HS-27A (cell line): ENCODE measurements at regions not wholly inside any gene's neighbourhood (a gene's known extent, or its start where the extent isn't known, plus 50 kb on each side); places are given as distances from the start of the nearest gene placed in this dataset.

Source experiments
- DNase-seq: peaks from one replicate; pipeline ENCODE4 v3.0.0-alpha.2; 2012; ENCODE audit warnings: low read depth, missing footprints

DNA sequence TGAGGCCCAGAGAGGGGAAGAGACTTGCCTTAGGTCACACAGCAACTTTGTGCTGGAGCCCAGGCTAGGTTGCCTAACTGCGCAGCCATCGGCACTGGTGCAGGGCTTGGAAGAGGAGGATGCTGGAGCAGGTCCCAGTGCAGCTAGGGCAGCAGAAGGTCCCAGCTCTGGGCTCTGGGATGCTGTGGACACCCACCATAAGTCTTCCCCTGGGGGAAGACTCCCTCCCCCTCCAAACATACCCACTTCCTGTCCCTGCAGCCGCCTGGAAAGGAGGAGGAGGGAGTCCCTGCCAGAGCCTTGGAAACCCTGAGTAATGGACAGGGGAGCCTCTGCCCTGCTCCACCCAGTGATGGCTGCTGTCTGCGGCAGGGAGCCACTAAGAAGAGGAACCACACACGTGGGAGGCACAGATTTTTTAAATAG lies 93.6 kb downstream of the NCR2 start:
- DNase-seq, result no peak

- DNase-seq, result no peak
These were observed 94.4 kb downstream of the NCR2 start for GRCh38 chr6:41429506-41430504.

GRCh38 chr6:41430875-41431274 lies 95.5 kb downstream of the NCR2 start:
- peak; percentile 26 for DNase-seq

DNA sequence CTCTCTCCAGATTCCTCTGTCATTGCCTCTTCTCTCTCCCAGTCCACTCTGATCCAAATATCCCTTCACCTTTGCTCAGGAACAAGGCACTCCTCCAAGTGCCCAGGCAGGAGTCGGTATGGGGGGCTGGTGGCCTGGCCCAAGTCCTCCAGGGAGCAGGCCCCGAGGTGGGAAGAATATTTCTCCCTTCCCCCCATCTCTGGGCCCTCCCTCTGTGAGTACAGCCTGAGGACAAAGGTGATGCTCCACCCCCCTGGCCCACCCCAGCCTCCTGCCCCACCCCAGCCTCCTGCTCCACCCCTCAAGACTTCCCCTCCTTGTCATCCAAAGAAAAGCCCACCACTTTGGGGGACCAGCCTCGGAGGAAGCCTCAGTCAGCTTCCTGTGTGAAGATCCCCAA lies 96.9 kb downstream of the NCR2 start:
- no peak for DNase-seq

DNA sequence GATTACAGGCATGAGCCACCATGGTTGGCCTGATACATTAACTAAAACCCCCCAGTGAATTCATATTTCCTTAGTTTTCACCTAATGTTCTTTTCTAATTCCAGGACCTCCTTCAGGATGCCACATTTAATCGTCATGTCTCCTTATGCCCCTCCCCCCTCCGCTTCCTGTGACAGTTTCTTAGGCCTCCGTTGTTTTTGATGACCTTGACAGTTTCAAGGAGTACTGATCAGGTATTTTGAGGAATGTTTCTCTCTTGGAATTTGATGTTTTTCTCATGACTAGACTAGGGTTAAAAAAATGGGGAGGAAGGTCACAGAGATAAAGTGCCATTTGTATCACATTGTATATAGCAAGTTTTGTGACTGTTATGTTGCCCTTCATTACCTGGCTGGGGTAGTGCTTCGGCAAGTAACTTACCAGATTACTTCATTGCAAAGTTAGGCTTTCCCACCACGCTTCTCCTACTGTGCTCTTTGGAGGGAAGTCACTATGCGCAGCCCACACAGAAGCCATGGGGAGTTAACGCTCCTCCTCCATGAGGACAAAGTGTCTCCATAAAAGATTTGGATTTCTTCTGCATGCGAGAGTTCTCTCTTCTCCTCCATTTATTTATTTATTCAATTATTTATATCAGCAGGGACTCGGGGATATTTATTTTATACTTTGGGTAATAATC lies 99.5 kb downstream of the NCR2 start:
- no peak for DNase-seq

GRCh38 chr6:41437604-41438003 lies 102.2 kb downstream of the NCR2 start:
- DNase-seq, result no peak

- DNase-seq, result no peak
These were observed 103.3 kb downstream of the NCR2 start for GRCh38 chr6:41438746-41439145.

GRCh38 chr6:41439524-41440418 lies 104.4 kb downstream of the NCR2 start:
- no peak for DNase-seq

DNA sequence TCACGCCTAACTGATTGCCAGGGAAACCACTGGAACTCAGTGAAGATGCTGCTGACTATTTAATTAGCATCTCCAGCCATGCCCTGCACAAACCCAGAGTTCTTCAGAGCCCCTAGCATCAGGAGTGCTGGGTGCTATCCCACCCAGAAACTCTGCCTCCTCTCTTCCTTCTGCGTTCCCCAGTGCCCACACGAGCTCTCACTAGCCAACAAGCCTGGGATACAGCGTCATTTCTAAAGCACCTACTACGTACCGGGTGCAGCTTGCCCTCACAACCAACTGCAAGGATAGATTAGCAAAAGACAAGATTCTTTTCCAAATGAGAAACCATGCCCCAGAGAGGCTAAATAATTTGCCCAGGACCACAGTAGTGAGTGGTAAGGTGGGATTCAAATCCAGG lies 105.2 kb upstream of the FOXP4 start:
- DNase-seq, result no peak

DNA sequence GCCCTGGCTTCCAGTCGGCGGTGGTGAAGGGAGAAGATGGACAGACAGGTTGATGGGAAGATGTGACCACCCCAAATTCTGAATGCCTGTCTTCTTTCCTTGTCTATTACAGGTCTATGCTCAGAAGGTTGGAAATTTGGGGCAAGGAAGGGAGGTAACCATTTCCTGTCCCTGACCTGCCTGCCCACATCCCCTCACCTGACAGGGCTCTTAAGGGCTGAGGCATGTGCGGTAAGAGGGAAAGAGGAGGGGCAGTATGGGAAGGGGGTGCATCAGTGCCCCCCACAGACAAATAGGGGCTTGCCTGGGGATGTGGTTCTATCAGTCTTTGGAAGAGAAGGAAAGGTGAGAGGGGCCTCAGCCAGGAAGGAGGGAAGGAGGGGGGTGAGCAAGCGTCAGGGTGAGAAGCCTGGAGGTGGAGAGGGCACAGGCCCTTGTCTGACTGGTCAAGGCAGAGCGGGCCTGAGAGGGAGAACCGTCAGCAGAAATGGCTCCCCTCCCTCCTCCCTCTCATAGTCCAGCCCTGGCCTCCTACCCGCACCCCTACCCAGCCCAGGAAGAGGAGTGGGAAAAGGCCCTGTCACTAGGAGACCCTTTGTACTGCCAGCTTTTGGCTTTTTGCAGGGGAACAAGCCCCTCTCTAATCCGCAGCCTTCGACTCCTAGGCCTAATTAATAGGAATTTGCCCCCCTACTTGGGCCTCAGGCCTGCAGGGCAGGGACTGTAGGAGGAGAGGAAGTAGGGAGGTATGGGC lies 104.4 kb upstream of the FOXP4 start:
- no peak for DNase-seq

GRCh38 chr6:41442352-41442672 lies 103.9 kb upstream of the FOXP4 start:
- DNase-seq, result no peak

GRCh38 chr6:41442800-41443501 lies 103.2 kb upstream of the FOXP4 start:
- DNase-seq, result no peak

- no peak for DNase-seq
These were observed 102.3 kb upstream of the FOXP4 start for GRCh38 chr6:41443616-41444525.

- DNase-seq, result no peak
These were observed 100.9 kb upstream of the FOXP4 start for GRCh38 chr6:41445261-41445660.

GRCh38 chr6:41446132-41446531 lies 100.0 kb upstream of the FOXP4 start:
- no peak for DNase-seq

DNA sequence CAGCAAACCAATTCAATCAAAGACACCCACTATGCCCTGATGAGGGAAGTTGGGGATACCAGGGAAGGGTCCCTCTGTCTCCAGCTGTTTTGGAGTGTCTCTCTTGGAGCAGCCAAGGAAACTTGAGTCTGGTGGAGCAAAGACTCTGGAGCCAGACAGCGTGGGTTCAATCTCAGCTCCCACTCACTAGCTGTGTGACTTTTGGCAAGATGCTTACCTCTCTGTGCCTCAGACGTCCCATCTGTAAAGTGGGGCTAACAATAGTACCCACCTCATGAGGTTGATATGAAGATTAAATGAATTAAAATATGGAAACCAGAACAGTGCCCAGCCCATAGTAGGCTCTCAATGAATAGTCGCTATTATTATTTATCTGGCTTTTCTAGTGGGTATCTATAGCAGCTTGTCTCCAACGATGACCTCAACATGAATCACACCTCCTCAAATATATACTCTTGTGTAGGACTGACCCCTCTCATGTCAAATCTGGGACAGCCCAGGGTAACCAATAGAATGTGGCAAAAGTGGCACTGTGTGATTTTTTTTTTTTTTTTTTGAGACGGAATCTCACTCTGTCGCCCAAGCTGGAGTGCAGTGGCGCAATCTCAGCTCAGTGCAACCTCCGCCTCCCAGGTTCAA lies 99.2 kb upstream of the FOXP4 start:
- DNase-seq, result no peak

DNA sequence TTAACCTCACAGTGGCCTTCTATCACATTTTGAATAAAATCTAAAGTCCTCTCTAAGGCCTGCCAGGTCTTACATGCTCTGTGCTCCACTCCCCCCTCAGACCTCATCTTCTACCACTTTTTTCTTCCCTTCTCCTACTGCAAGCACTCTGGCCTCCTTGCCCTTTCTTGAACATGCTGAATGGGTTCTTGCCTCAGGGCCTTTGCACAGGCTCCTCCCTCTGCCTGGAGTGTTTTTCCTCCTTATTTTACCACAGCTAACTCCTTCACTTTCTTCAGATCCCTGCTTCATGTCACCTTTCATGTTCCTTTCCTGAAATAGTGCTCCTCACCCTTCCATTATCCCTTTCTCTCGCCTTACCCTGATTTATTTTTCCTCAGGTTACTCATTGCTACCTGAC lies 97.9 kb upstream of the FOXP4 start:
- DNase-seq, result no peak

DNA sequence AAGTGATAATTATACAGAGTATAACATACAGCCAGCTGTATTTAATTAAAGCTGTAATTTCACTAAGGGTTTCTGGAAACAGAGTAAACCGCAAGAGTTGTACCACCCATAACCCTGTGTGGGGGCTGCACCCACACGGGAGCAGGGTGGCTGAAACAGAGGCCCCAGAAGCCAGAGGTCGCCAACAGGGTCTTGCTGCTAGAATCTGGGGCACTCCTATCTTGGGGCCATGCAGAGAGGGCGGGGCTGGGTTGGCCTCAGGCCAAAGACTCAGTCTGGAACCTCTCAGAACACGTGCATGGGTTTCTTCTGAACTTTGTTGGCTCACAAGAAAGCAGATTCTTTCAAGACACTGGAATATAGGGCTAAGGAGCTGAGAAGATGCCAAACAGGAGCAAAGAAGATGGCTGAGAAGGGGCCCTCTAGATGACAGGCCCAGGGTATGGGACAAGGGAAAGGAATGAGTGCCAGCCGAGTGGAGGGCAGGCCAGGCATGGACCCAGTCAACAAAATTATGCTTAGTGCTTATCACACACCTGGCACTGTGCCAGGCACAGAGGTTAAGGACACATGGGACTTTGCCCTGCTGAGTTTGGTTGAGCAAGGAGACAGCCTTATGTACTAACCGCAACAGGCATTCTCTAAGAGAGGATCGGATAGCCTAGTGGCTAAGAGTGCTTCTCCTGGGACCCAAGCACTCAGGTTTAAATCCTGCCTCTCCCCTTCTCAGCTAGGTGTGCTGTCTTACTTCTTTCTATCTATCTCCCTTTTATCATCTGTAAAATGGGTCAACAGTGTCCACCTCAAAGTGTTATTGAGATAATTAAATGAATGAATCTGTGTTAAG lies 96.6 kb upstream of the FOXP4 start:
- DNase-seq, result no peak
